PFSK-1 (cell line): ENCODE measurements at regions not wholly inside any gene's neighbourhood (a gene's known extent, or its start where the extent isn't known, plus 50 kb on each side); places are given as distances from the start of the nearest gene placed in this dataset.

Experiments used
- POLR2AphosphoS5 ChIP-seq: IDR thresholded peaks from 2 replicates; pipeline ENCODE4 v1.6.1; 2012; ENCODE audit warnings: low read depth, mild to moderate bottlenecking, control low read depth, low read length, moderate library complexity
- SIN3A ChIP-seq: IDR thresholded peaks from 2 replicates; pipeline ENCODE4 v1.6.1; 2012; ENCODE audit warnings: mild to moderate bottlenecking, low read length, moderate library complexity, borderline replicate concordance; ENCODE audit not compliant: insufficient read depth
- TF ChIP-seq, protein P1 (sequence below), 2 experiments: IDR thresholded peaks; 2 replicates each; pipeline versions ENCODE4 v1.6.1 to v1.8.0; 2011 to 2012; ENCODE audit warnings: low read depth in 2 of 2, low read length in 2 of 2, control low read depth in 1 of 2, inconsistent platforms in 1 of 2, mild to moderate bottlenecking in 1 of 2, moderate library complexity in 1 of 2; ENCODE audit not compliant: insufficient read depth in 1 of 2

DNA sequence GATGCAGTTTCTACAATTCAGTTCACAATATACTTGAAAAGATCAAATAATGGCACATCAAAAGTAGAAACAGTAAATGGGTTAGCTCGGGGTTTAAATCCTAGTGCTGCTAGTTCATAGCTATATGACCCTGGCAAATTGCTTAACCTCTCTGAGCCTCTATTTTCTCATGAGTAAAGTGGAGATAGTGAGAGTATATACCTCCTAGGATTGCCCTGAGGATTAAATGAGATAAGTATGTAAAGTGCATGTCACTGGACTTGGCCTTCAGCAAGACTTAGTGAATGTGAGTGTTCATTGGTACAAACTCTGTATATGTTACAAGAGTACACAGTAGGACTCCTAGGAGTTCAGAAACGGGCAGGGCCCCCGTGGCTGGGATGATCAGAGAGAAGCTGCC, 248.3 kb downstream of the DLEU7 start:
- TF ChIP-seq POLR2AphosphoS5 = no peak
- TF ChIP-seq, protein P1, sequence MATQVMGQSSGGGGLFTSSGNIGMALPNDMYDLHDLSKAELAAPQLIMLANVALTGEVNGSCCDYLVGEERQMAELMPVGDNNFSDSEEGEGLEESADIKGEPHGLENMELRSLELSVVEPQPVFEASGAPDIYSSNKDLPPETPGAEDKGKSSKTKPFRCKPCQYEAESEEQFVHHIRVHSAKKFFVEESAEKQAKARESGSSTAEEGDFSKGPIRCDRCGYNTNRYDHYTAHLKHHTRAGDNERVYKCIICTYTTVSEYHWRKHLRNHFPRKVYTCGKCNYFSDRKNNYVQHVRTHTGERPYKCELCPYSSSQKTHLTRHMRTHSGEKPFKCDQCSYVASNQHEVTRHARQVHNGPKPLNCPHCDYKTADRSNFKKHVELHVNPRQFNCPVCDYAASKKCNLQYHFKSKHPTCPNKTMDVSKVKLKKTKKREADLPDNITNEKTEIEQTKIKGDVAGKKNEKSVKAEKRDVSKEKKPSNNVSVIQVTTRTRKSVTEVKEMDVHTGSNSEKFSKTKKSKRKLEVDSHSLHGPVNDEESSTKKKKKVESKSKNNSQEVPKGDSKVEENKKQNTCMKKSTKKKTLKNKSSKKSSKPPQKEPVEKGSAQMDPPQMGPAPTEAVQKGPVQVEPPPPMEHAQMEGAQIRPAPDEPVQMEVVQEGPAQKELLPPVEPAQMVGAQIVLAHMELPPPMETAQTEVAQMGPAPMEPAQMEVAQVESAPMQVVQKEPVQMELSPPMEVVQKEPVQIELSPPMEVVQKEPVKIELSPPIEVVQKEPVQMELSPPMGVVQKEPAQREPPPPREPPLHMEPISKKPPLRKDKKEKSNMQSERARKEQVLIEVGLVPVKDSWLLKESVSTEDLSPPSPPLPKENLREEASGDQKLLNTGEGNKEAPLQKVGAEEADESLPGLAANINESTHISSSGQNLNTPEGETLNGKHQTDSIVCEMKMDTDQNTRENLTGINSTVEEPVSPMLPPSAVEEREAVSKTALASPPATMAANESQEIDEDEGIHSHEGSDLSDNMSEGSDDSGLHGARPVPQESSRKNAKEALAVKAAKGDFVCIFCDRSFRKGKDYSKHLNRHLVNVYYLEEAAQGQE (IDR thresholded peaks at IDR 0.05; ENCODE audit: insufficient read depth in 1 of 2, low read depth in 2 of 2, low read length in 2 of 2) = no peak
- TF ChIP-seq SIN3A = no peak
